Vagina (tissue), 2 donors: ENCODE measurements at regions not wholly inside any gene's neighbourhood (a gene's known extent, or its start where the extent isn't known, plus 50 kb on each side); places are given as distances from the start of the nearest gene placed in this dataset.

Experiments
- POLR2A ChIP-seq, 2 donors: fragments of 450-650 bp; IDR thresholded peaks; one replicate each; pipeline ENCODE4 v1.6.1; 2017; ENCODE audit warnings: antibody characterized with exemption in 2 of 2, mild to moderate bottlenecking in 2 of 2, moderate library complexity in 2 of 2
- TF ChIP-seq, protein P1 (sequence below), 3 experiments: fragments of 450-650 bp in 2 of 3; fragments of 200-600 bp in 1 of 3; sonication (generic) in 1 of 3; IDR thresholded peaks; one replicate each; pipeline ENCODE4 v1.5.1; 2017 to 2019; ENCODE audit warnings: antibody characterized with exemption in 3 of 3, mild to moderate bottlenecking in 2 of 3, moderate library complexity in 2 of 3

- TF ChIP-seq, protein P1, sequence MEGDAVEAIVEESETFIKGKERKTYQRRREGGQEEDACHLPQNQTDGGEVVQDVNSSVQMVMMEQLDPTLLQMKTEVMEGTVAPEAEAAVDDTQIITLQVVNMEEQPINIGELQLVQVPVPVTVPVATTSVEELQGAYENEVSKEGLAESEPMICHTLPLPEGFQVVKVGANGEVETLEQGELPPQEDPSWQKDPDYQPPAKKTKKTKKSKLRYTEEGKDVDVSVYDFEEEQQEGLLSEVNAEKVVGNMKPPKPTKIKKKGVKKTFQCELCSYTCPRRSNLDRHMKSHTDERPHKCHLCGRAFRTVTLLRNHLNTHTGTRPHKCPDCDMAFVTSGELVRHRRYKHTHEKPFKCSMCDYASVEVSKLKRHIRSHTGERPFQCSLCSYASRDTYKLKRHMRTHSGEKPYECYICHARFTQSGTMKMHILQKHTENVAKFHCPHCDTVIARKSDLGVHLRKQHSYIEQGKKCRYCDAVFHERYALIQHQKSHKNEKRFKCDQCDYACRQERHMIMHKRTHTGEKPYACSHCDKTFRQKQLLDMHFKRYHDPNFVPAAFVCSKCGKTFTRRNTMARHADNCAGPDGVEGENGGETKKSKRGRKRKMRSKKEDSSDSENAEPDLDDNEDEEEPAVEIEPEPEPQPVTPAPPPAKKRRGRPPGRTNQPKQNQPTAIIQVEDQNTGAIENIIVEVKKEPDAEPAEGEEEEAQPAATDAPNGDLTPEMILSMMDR (IDR thresholded peaks at IDR 0.05): no peak
- TF ChIP-seq POLR2A (IDR thresholded peaks at IDR 0.05): no peak
Measured at GRCh38 chr22:47397673-47398072, 635.2 kb downstream of the TBC1D22A start.
